ENCODE measurements at regions not wholly inside any gene's neighbourhood (a gene's known extent, or its start where the extent isn't known, plus 50 kb on each side); places are given as distances from the start of the nearest gene placed in this dataset.
A peak's percentile ranks its signal among the peaks of the same experiment; 100 is the strongest.

DNA sequence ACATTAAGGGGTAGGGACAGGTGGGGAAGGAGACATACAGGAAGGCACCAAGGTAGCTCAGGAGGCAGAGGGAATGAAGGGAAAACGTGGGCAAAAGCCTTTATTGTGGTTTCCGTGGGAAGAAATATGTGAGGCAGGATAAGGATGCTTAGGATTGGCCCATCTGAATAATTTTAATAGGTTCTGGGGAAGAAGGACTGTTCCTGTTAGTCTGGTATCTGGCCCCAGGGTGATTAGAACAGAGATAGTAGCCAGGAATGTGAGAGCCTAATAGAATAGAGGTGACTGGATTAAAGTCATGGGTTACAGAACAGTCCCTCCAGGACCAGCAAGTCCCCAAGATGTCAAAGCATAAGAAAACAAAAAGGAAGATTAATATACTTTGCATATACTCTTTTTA lies 545.2 kb upstream of the CAMK1G start:
- no peak for DNase-seq

DNA sequence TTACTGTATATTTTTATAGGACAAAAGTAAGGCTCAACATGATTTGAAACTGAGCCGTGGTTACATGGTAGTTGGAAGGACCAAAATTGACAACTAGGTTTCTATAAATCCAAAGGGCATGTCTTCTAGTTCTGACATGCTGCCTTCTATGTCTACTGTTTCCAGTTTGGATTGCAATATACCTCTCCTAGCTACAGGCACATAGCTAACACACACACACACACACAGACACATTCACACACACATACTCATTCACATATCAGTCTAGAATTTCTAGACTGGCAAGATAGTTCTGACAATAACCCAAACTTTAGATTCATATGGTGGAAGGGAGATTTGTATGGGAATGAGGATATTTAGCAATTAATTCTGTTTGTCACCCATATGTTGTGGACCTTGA lies 544.8 kb upstream of the CAMK1G start:
- DNase-seq, result no peak

DNA sequence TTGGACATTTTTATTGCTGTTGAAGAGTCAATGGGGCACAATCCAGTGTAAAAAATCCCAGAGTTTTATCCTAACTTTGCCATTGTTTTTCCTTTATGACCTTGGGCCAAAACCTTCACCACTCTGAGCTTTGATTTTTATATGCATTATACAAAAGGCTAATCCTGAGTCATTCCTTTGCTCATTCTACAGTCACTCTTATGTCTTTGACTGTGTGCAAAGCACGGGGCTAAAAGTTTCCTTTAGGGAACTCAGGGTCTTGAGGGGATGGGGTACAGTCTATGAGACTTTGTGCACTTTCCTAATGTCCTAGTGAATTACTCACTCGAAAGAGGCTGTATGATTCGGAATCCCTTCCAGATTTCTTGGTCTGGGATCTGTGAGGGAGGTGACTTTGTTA lies 543.2 kb upstream of the CAMK1G start:
- no peak for DNase-seq

DNA sequence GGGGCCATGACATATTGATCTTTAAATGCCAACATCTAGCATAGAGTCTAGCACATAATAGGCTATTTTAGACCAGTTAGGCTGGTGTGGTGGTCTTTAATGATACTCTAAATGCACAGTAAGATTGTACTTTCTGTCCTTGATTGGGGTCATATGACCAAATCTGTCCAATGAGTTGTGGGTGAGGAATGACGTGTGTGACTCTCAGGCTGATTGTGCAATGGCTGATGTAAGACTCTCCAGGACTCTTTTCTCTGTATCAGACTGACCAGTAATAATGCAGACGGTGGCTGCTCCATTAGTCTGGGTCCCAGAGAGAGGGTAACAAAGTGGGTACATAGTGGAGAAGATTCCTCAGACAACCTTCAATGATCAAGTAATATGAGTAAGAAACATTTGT lies 541.6 kb upstream of the CAMK1G start:
- no peak for DNase-seq

DNA sequence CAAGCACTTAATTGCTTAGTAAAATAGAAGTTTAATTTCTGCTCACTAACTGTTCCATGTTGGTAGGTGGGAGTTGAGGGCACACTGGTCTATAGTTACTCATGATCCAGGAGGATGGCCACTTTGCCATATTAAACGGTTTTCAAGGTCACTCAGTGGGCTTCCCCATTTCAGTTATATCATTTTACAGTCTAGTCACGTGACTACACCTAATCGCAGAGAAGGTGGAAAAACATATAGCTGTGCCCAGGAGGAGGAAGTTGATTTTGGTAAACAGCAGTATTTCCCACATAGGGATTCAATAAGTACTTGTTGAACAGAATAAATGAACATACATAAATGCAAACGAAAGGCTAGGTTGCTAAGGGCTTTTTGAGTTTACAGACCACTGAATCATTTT lies 541.1 kb upstream of the CAMK1G start:
- no peak for DNase-seq

DNA sequence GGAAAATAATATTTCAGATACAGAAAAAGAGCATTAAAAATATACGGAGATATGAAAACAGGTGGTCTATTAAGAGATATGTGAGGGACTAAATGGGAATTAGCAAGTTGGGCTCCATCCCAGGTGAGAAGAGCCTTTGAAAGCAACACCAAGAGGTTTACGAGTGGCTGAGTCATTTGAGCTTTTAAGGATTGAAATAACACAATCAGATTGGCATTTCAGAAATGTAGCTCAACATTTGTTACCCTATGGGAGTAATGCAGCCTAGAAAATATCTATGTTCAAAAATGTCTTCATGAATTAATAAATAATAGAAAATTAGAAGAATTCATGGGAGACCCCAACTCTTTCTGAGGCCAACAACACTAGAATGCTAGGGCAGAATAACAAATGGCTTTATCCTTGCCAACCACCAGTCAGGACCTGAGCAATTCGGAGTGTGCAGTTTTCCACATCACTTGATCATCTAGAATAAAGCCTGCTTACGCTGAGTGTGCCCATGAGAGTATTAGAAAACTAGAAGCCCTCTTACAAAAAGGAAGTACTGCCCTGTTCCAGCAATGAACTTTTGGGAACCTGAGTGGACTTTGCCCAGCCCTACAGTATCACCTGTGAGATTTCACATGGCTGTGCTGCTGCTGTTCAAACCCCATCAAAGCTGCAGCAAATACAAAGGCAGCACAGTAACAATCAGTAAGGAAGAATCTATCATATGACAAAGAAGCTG lies 538.0 kb upstream of the CAMK1G start:
- DNase-seq, result no peak

DNA sequence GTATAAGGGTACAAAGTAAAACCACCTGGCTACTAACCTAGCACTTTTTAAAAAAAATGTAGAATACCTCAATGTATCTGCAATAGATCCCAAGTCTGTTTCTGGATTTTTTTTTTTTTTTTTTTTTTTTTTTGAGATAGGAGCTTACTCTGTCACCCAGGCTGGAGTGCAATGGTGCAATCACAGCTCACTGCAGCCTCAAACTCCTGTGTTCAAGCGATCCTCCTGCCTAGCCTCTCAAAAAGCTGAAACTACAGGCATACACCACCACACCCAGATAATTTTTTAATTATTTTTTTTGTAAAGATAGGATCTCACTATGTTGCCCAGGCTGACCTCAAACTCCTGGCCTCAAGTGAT lies 537.5 kb upstream of the CAMK1G start:
- no peak for DNase-seq

DNA sequence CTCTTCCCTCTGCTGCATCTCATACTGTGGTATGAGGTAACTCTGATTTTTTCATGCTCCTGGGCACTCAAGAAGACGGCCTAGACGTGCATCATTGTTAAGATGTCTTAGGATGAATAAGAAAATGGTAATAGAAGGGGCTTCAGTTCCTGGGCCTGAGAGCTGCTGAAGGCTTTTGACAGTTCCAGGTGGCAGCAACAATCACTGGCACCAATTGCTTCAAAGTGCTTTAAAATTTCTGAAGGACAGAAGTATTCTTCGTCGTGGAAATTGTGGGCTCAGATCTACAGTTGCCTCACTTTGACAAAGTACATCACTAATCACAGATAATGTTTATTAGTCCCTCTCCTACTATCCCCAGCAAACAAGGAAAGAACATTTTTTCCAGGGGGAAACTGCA lies 536.6 kb upstream of the CAMK1G start:
- DNase-seq, result no peak

DNA sequence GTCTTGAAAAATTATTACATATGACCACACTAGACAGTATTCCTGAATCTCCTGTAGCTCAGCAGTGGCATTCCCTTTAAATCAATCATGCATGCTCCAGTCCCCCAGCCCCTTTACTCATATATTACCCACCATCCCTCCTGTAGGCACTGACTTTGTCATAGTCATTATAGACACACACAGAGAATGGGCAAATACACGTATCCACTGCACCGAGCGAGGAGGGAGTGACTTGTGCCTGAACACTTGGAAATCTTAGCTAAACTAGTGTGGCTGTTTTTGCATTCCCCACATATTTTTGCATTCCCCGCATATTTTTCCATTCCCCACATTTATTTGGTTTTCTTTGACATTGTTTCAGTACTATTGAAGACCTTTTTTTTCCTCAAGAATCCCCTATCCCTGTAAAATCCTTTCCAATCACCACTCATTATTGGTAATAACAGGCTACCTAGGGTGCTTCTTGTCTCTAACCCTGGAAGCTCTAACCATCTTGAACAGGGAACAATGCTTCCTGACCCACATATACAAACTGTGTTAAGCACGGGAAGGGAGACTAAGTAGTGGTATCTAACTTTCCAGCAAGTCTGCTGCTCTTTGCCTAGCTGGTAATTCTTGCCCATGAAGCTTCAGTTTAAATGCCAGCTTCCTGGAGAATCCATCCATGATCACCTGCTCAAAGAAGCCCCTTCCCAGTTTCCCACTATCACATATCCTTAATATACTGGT lies 534.4 kb upstream of the CAMK1G start:
- DNase-seq, result no peak

DNA sequence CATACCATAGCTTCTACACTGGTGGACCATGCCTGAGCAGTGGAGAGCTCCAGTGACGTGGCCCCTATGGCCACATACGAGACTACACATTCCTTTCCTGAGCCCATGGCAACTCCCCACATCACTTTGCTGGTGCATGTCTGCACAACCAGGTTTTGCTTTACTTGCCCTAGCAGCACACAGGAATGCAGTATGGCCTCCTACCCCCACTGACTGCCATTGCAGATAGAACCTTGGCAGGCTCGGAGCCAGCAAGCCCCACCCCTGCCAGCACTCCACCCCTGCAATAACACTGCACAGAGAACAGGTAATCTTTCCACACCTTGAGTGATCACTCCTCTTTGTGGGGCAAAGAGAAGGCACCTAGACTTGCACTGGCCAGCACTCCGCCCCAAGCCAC lies 531.9 kb upstream of the CAMK1G start:
- no peak for DNase-seq

DNA sequence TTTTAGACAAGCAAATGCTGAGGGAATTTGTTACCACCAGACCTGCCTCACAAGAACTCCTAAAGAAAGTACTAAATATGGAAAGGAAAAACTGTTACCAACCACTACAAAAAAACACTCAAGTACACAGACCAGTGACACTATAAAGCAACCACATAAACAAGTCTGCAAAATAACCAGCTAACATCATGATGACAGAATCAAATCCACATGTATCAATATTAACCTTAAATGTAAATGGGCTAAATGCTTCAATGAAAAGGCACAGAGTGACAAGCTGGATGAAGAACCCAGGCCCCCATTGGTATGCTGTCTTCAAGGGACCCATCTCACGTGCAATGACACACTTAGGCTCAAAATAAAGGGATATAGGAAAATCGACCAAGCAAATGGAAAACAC lies 529.9 kb upstream of the CAMK1G start:
- DNase-seq, result no peak

DNA sequence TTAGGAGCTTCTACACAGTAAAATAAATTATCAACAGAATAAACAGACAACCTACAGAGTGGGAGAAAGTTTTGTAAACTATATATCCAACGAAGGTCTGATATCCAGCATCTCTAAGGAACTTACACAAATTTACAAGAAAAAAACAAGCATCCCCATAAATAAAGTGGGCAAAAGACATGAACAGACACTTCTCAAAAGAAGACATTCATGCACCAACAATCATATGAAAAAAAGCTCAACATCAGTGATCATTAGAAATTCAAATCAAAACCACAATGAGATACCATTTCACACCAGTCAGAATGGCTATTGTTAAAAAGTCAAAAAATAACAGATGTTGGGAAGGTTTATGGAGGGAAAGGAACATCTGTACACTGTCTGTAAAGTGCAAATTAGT lies 526.4 kb upstream of the CAMK1G start:
- DNase-seq, result no peak

DNA sequence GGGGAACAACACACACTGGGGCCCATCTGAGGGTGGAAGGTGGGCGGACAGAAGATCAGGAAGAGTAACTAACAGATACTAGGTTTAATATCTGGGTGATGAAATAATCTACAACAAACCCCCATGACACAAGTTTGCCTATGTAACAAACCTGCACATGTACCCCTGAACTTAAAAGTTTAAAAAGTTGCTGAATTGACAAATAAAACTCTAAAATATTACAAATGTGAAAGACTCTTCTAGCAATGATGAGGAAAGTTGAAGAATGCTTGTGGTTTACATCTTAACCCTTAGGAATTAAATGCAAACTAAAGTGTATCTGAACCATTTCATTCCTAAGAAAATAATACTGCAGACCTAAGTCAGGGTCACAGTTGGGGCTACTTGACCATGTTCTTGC lies 525.6 kb upstream of the CAMK1G start:
- no peak for DNase-seq

DNA sequence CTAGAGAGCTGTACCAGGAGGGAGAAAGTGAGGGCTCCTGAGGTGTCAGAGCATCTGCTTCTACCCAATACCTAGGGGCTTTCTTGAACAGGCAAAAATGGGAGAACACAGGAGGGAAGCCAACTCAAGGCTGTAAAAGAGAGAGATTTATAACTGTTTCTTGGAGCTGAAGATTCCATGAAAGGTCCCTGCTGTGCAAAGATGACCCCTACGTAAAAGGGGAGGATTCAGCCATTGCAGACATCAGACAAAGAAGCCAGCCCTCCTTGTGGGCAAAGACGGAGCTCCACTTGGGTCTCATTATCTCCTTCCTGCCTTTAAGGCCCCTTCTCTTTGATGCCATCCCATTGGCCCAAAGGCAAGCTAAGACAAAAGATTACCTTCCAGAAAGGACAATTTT lies 524.1 kb upstream of the CAMK1G start:
- DNase-seq, result no peak

DNA sequence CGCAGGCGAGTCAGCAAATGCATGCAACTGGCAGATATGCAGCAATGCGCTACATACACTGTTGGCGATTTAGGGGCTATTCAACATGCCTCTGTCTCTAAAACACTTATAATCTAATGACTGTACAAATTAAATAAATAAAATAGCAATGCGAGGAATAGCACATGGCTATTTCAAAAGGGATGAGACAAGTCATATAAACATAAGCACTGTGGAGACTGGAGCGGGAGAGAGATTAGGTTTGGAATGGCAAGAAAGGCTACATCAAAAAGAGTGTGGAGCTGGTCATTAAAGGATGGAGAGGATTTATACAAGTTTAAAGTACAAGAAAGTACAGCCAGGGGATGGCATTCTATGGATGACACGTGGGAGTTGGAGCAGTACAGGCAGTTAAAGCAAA lies 523.5 kb upstream of the CAMK1G start:
- DNase-seq, result no peak

DNA sequence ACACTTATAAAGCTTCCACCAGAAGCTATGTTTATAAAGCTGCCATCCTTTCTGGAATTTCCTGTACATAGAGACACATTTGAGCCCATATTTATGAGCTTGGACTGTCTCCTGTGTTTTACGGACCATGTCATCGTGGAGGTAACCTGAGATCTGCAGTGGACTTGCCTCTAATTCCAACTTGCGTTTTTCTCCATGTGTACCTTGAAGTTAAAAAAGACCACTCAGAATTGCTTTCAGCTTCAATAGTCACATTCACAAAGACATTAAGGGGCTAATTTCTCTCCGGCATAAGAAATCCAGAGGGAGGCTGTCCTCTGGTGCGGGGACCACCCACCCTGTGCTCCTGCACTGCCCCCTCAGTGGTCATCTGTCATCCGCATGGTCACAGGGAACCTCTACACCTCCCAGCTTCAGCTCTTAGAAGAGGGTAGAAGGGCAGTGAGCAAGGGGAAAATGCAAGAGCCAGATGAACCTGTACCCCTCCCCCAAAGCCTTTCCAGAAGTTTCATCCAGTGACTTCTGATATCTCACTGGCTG lies 521.4 kb upstream of the CAMK1G start:
- DNase-seq, result peak; percentile 32

DNA sequence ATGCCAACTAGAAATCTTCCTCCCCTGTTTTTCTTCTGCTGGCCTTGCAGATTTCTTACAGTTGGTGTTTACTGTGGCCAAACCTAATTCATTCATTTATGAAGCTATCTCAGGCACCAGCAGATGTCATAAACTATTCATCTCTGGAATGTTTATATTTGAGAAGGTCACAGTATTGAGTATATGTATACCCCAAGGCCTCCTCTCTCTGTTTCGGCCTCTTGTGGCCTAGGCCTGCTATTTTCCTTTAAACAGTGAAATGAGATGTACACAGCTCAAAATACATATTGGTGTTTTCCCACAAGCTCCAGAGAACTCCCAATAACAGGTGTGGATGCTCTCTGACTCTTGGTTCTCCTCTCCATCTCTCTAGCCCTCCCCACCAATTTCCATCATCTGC lies 520.7 kb upstream of the CAMK1G start:
- DNase-seq, result no peak

DNA sequence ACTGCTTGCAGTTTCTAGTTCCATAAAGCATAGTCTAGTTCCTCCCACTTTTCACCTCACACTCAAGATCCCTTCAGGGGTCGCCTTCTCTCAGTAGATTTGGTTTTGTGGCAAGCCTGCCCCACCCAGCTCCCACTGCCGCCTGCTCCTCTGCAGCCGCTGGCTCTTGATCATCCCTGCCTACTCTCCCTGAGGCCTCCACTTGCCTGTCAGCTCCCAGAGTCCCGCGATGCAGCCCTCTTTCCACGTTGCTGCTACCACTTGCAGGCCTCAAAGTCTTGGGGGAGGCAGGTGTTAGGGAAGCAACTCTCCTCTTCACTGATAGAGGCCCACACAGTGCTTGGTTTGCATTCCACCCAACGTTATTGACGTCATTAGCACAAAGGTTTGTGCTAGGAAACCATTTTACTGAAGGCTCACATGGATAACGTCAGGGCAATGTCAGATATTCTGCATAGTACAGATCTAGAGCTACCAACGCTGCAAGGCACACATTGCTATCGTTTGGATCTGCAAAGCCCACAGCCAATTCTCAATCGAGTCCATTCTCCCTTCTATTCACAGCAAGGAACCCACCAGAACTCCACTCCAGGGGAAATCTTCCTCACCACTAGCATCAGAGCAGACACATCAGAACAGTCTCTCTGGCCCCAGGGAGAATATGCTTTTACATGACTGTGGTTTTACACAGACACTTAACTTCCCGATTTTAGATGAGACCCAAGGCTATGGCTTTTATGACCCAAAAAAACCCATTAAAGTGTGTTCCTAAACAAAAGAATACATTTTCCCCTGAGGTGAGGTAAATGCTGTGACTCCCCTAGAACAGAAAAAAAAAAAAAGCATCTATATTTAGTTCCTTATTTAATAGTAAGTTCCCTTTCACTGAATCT lies 519.5 kb upstream of the CAMK1G start:
- no peak for DNase-seq

DNA sequence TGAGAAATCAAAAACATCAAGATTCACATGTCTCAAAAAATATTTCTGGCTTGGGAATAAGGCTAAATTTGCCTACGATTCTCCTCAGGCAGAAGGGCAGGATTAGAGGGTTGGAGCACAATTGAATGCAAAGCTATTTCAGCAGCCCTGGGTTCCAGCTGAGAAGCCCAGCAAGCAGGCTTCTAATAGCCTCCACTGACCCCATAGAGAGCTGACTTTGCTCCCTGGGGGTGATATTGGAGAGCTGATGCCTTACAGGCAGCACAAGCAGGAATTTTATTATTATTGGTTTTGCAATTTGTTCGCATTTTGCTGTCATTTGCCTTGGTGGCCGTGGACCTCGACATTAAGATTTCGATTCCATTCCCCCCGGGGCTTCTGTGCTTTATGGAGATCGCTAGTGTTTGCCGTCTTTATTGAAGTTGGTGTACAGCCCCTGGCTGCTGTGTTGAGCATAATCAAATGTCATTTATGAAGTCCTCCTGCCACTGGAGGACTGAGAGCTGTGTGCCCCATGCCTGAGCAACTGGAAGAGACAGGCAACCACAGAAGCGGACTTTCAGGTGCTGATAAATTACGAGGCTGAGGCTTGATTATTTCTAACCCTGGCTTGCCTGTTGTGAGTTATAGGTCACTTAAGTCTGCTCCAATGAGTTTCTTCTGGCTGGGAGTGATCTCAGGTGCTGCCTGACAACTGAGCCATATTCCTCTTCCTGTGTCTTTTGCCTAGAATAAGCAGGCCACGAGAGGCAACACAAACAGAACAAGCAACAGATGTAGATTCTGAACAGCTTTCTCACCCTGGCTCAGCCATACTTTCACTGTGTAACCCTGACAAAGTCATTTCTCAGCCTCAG lies 518.4 kb upstream of the CAMK1G start:
- no peak for DNase-seq

DNA sequence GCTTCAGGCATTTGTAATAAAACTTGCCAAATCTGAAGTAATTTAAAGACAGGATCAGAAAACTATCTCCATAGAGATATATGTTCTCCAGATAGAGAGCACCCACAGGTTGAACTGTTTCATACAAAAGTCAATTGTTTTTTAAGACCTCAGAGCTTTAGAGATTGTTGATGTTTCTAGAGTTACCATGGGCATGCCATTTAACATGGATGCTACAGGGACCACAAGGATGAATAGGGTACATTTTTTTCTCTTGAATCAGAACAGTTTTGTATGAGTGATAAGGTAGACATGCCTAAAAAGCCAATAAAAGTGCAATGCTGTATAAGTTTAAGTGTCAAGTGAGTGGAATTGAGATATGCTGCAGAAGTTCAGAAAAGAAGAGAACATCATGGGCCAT lies 511.0 kb upstream of the CAMK1G start:
- DNase-seq, result no peak

DNA sequence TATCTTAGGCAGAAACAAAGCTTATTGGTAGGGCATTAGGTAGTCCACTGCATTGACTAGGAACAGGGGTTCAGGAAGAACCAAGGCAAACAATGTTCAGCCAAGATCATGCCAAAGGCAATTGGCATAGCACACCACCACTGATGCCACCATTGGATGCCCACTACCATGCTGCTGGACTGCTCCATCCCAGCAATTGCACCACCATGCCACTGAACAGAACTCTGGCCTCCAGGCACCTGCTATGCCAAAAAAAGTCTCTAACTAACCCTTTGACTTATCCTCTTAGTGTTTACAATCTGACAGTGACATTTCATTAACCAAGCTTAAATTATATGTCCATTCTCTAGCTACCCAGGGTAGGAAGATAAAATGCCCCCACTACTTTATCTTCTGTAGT lies 509.6 kb upstream of the CAMK1G start:
- DNase-seq, result no peak

DNA sequence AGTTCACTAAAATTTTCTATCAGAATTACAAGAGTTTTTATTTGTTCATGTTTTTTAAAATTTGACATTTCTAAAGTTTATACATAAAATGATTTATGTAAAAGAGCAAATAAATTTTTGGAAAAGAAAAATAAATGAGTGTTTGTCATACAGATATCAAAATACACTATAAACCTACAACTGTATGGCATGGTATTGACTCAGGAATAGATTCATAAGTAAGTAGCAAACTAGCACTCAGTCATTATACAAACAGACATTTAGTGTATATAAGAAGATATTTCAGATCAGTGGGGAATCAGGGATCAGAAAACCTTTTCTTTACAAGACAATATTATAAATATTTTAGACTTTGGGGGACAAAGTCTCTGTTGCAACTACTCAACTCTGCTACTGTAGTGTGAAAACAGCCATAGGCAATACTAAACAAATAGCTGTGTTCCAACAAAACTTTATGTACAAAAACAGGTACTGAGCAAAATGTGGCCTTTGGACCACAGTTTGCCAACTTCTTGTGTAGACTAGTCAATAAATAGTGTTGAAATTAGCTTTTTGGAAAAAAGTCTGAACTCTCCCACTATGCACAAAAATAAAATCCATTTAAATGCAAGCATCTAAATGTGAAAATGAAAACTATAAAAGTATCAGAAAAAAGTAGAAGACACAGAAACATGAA lies 508.8 kb upstream of the CAMK1G start:
- DNase-seq, result no peak

Measured in right kidney (tissue), 1 donor.